HCT116 (cell line): ENCODE measurements at regions not wholly inside any gene's neighbourhood (a gene's known extent, or its start where the extent isn't known, plus 50 kb on each side); places are given as distances from the start of the nearest gene placed in this dataset.

Experiments
- ATAC-seq: fragments of 200-7000 bp; cut with Tn5 transposase; 2 replicates; pipeline ENCODE4 v1.9.1; 2020; ENCODE audit warnings: mild to moderate bottlenecking, moderate library complexity
- BruUV-seq: library from RNA; stranded (reverse); fragments of 400-500 nt; replicated peaks from 2 replicates; lab custom pipeline; 2021; lab: Mats Ljungman, UMichigan
- CTCF ChIA-PET: fragments of 300-600 bp; sonication (Branson Sonifier 250); formaldehyde crosslinking; loops from one replicate; lab custom pipeline; 2021; ENCODE audit warnings: antibody characterized with exemption; lab: Charles Lee
- POLR2A ChIA-PET: fragments of 300-600, 350-600 bp; sonication (Branson Sonifier 250); formaldehyde crosslinking; loops from one replicate; lab custom pipeline; 2021; ENCODE audit warnings: antibody characterized with exemption; lab: Charles Lee
- RAD21 ChIA-PET, 2 experiments: fragments of 300-600 bp; sonication (Branson Sonifier 250); formaldehyde crosslinking; loops; one replicate each; lab custom pipeline; 2023; ENCODE audit warnings: low total read pairs in 2 of 2; ENCODE audit not compliant: uncharacterized antibody in 2 of 2, unreplicated experiment in 2 of 2, low non-redundant PET in 1 of 2; lab: Charles Lee
- DNase-seq: peaks from one replicate; pipeline ENCODE4 v3.0.0-alpha.2; 2010; ENCODE audit warnings: low read depth, low spot score
- H2AFZ ChIP-seq: fragments of 200-600 bp; shearing (Covaris generic), sonication (generic); 2 replicates; pipeline ENCODE4 v1.6.1; 2017; ENCODE audit warnings: low read depth, mixed run types, mixed read lengths, antibody characterized with exemption, low read length; ENCODE audit not compliant: poor library complexity, severe bottlenecking
- H3K27ac ChIP-seq: 2 replicates; pipeline ENCODE4 v1.5.1; 2012; ENCODE audit warnings: low read depth, low read length
- H3K27me3 ChIP-seq: fragments of 200-600 bp; sonication (generic); 2 replicates; pipeline ENCODE4 v1.6.1; 2016; ENCODE audit warnings: mixed run types, low read length, mixed read lengths; ENCODE audit not compliant: insufficient read depth
- H3K36me3 ChIP-seq, 2 experiments: fragments of 200-500 bp in 1 of 2; fragments of 200-600 bp in 1 of 2; sonication (Bioruptor generic) in 1 of 2; sonication (generic) in 1 of 2; 2 replicates each; pipeline versions ENCODE4 v1.5.1 to v1.6.1; 2014 to 2016; ENCODE audit warnings: low read length in 2 of 2, inconsistent platforms in 1 of 2, mixed read lengths in 1 of 2, mixed run types in 1 of 2; ENCODE audit not compliant: insufficient read depth in 2 of 2, control insufficient read depth in 1 of 2
- H3K4me1 ChIP-seq, 2 experiments: fragments of 200-600 bp in 1 of 2; sonication (generic) in 1 of 2; 2 replicates each; pipeline versions ENCODE4 v1.5.1 to v1.6.1; 2012 to 2017; ENCODE audit warnings: low read length in 2 of 2, inconsistent platforms in 1 of 2, mild to moderate bottlenecking in 1 of 2, mixed read lengths in 1 of 2, mixed run types in 1 of 2, moderate library complexity in 1 of 2; ENCODE audit not compliant: insufficient read depth in 2 of 2, control insufficient read depth in 1 of 2
- H3K4me2 ChIP-seq: fragments of 200-600 bp; sonication (generic); 2 replicates; pipeline ENCODE4 v1.6.1; 2017; ENCODE audit warnings: mixed run types, low read length, mixed read lengths
- H3K4me3 ChIP-seq, 2 experiments: fragments of 200-600 bp in 1 of 2; sonication (generic) in 1 of 2; replicated peaks in 1 of 2; 2 replicates each; pipeline ENCODE4 v1.5.1; 2011 to 2016; ENCODE audit warnings: low read length in 2 of 2, control low read depth in 1 of 2, low read depth in 1 of 2, mild to moderate bottlenecking in 1 of 2, mixed read lengths in 1 of 2, mixed run types in 1 of 2
- H3K79me2 ChIP-seq: fragments of 200-600 bp; sonication (generic); 2 replicates; pipeline ENCODE4 v1.6.1; 2017; ENCODE audit warnings: mild to moderate bottlenecking, mixed run types, low read length, moderate library complexity, mixed read lengths; ENCODE audit not compliant: insufficient read depth
- H3K9ac ChIP-seq: fragments of 200-600 bp; sonication (generic); 2 replicates; pipeline ENCODE4 v1.6.1; 2016; ENCODE audit warnings: low read length, mixed read lengths
- H3K9me2 ChIP-seq: fragments of 200-600 bp; sonication (generic), shearing (Covaris generic); 2 replicates; pipeline ENCODE4 v1.6.1; 2017; ENCODE audit warnings: mixed run types, mild to moderate bottlenecking, moderate library complexity; ENCODE audit not compliant: insufficient read depth
- H3K9me3 ChIP-seq, 2 experiments: fragments of 200-500 bp in 1 of 2; fragments of 200-600 bp in 1 of 2; sonication (Bioruptor generic) in 1 of 2; sonication (generic) in 1 of 2; 2 replicates each; pipeline ENCODE4 v1.6.1; 2014 to 2017; ENCODE audit warnings: low read length in 2 of 2, mixed read lengths in 2 of 2, inconsistent platforms in 1 of 2, low read depth in 1 of 2, mild to moderate bottlenecking in 1 of 2, mixed run types in 1 of 2, moderate library complexity in 1 of 2; ENCODE audit not compliant: control insufficient read depth in 1 of 2, insufficient read depth in 1 of 2
- H4K20me1 ChIP-seq: fragments of 200-600 bp; sonication (generic), shearing (Covaris generic); 2 replicates; pipeline ENCODE4 v1.6.1; 2017; ENCODE audit warnings: mixed run types, mild to moderate bottlenecking, moderate library complexity; ENCODE audit not compliant: insufficient read depth
- CBX3 ChIP-seq: IDR thresholded peaks from 2 replicates; pipeline ENCODE4 v1.6.1; 2012; ENCODE audit warnings: low read depth
- ELF1 ChIP-seq: IDR thresholded peaks from 2 replicates; pipeline ENCODE4 v1.6.1; 2012; ENCODE audit warnings: low read depth, borderline replicate concordance
- EZH2 ChIP-seq: fragments of 200-600 bp; sonication (generic); IDR thresholded peaks from 2 replicates; pipeline ENCODE4 v1.6.1; 2017; ENCODE audit warnings: antibody characterized with exemption, mixed run types
- EZH2phosphoT487 ChIP-seq: fragments of 200-600 bp; IDR thresholded peaks from 2 replicates; pipeline ENCODE4 v1.6.1; 2018; ENCODE audit warnings: antibody characterized with exemption, borderline replicate concordance
- FOSL1 ChIP-seq: IDR thresholded peaks from 2 replicates; pipeline ENCODE4 v1.6.1; 2012; ENCODE audit warnings: low read depth
- JUND ChIP-seq: IDR thresholded peaks from 2 replicates; pipeline ENCODE4 v1.6.1; 2012
- MAX ChIP-seq: IDR thresholded peaks from 2 replicates; pipeline ENCODE4 v1.6.1; 2012
- POLR2A ChIP-seq: IDR thresholded peaks from 2 replicates; pipeline ENCODE4 v1.7.0; 2011; ENCODE audit warnings: borderline replicate concordance; ENCODE audit not compliant: insufficient read depth, insufficient read length; ENCODE audit errors: extremely low read depth
- REST ChIP-seq: IDR thresholded peaks from 2 replicates; pipeline ENCODE4 v1.6.1; 2012; ENCODE audit warnings: low read depth
- SP1 ChIP-seq: IDR thresholded peaks from 2 replicates; pipeline ENCODE4 v1.6.1; 2012; ENCODE audit warnings: low read depth
- SRF ChIP-seq: IDR thresholded peaks from 2 replicates; pipeline ENCODE4 v1.6.1; 2012; ENCODE audit warnings: low read depth
- TCF7L2 ChIP-seq: IDR thresholded peaks from 2 replicates; pipeline ENCODE4 v1.7.0; 2011; ENCODE audit warnings: borderline replicate concordance, inconsistent platforms; ENCODE audit not compliant: insufficient read depth, insufficient read length; ENCODE audit errors: extremely low read depth
- ZFX ChIP-seq: fragments of 450-650 bp; IDR thresholded peaks from 2 replicates; pipeline ENCODE4 v1.6.1; 2017
- intact Hi-C: fragments of 100-400 bp; cut with micrococcal nuclease; formaldehyde crosslinking; loops from 2 replicates; pipeline ENCODE4 v1.10.0; 2022

- no peak for TF ChIP-seq MAX
- no peak for TF ChIP-seq JUND
- no peak for TF ChIP-seq SRF
- TF ChIP-seq EZH2, result no peak
- no peak for TF ChIP-seq POLR2A
- TF ChIP-seq TCF7L2, result no peak
Measured at GRCh38 chr14:97156705-97157104, 359.5 kb downstream of the VRK1 start (continued).

- Histone ChIP-seq H3K4me2 (no peak overlapping the region), H3K4me3 (no peak overlapping the region), H3K9ac (no peak overlapping the region), H3K9me3 (peaks cover 0 to 13% of the 10 kb centered on the region in 2 experiments; a peak in 2 of 4 replicates), H3K79me2 (no peaks in the 10 kb centered on the region), H3K27me3 (no peaks in the 10 kb centered on the region), H3K36me3 (no peaks in the 10 kb centered on the region), H3K9me2 (no peaks in the 10 kb centered on the region), H3K4me1 (peaks cover 0 to 5% of the 10 kb centered on the region in 2 experiments; a peak in 1 of 4 replicates), H3K27ac (no peak overlapping the region), H2AFZ (no peak overlapping the region), H4K20me1 (no peaks in the 10 kb centered on the region)
- ChIA-PET POLR2A (no interaction called here), CTCF (interaction anchor here (1.4 kb wide), 1 partner anchor 19 kb away, joined by 3 read pairs; no protein-coding TSS in a partner anchor), RAD21 (no interaction called here)
- no peak for TF ChIP-seq FOSL1
- TF ChIP-seq ELF1, result no peak
- TF ChIP-seq SP1, result no peak
- TF ChIP-seq MAX, result no peak
- no peak for TF ChIP-seq CBX3
- no peak for TF ChIP-seq ZFX
- no peak for TF ChIP-seq REST
- no peak for TF ChIP-seq EZH2
- TF ChIP-seq EZH2phosphoT487, result no peak
- no TSS peak for BruUV-seq
- intact Hi-C loops, result no loop called here
- DNase-seq (no peak), ATAC-seq (no peak)
Measured at GRCh38 chr14:97158102-97158501, 360.9 kb downstream of the VRK1 start.
